ENCODE measurements at regions not wholly inside any gene's neighbourhood (a gene's known extent, or its start where the extent isn't known, plus 50 kb on each side); places are given as distances from the start of the nearest gene placed in this dataset.
A peak's percentile ranks its signal among the peaks of the same experiment; 100 is the strongest.
"Not testable (repeated sequence)": the region's sequence is repeated elsewhere in the genome, so short reads cannot be mapped to it uniquely, and the experiment has no call there.

DNA sequence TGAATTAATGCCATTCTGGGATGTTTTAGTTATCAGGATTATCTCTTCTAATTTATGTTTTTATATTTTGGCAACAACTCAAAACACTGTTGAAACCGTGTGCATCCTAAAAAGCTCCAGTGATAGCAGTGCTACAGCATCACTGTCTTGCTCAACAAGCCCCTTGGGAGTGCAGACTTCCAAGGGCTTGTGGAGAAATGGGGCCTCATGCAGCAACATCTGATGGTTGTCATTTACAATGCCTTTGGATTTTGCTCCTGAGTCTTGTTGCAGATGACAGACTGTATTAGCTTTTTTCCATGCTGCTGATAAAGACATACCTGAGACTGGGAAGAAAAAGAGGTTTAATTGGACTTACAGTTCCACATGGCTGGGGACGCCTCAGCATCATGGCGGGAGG is 515.4 kb downstream of the NEBL start:
- TF ChIP-seq, protein P1, sequence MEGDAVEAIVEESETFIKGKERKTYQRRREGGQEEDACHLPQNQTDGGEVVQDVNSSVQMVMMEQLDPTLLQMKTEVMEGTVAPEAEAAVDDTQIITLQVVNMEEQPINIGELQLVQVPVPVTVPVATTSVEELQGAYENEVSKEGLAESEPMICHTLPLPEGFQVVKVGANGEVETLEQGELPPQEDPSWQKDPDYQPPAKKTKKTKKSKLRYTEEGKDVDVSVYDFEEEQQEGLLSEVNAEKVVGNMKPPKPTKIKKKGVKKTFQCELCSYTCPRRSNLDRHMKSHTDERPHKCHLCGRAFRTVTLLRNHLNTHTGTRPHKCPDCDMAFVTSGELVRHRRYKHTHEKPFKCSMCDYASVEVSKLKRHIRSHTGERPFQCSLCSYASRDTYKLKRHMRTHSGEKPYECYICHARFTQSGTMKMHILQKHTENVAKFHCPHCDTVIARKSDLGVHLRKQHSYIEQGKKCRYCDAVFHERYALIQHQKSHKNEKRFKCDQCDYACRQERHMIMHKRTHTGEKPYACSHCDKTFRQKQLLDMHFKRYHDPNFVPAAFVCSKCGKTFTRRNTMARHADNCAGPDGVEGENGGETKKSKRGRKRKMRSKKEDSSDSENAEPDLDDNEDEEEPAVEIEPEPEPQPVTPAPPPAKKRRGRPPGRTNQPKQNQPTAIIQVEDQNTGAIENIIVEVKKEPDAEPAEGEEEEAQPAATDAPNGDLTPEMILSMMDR (IDR thresholded peaks at IDR 0.05; ENCODE audit: insufficient read depth, low read depth, low read length, missing control alignments) = no peak
- H3K4me3 ChIP-seq (ENCODE audit: low read length) = no peak overlapping the region
- DNase-seq (ENCODE audit: low read depth) = no peak

DNA sequence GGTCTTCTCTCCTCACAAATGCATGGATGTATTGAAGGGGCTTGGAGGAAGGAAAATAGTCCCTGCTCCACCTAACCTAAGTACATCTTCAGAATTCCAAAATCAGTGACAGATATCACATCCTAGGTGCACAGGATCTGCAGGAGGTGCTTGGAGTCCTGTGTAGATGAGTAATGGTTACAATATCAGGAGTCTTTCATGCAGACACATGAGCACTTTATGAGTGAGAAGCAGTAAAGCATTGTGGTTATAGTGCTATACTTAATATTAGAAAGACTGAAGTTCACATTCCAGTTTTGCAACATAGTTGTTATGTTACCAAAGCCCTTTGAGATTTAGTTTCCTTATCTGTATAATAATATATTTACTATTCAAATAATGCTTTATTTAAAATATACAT is 516.7 kb downstream of the NEBL start:
- peak; percentile 11 for DNase-seq (ENCODE audit: low read depth)
- TF ChIP-seq, protein P1 (IDR thresholded peaks at IDR 0.05; ENCODE audit: insufficient read depth, low read depth, low read length, missing control alignments) = no peak
- no peak overlapping the region for H3K4me3 ChIP-seq (ENCODE audit: low read length)

- TF ChIP-seq, protein P1 (IDR thresholded peaks at IDR 0.05; ENCODE audit: insufficient read depth, low read depth, low read length, missing control alignments) = no peak
These were observed 524.4 kb downstream of the NEBL start for GRCh38 chr10:20372748-20373147.

DNA sequence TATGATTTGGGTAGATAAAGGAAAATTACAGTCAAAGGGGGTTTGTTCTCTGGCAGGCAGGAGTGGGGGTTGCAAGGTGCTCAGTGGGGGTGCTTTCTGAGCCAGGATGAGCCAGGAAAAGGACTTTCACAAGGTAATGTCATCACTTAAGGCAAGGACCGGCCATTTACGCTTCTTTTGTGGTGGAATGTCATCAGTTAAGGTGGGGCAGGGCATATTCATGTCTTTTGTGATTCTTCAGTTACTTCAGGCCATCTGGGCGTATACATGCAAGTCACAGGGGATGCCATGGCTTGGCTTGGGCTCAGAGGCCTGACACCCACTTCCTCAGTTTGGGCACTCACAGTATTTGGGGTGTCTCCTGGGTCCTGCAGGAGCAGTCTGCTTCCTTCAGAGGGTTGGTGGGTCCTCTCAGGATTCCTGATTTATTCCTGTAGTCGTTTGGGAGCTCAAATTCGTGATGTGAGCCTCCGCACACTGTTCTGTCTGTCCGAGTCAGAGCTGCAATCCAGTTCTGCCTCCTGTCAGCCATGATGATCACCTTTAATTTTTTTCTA is 526.1 kb downstream of the NEBL start:
- not testable (repeated sequence) for H3K4me3 ChIP-seq (ENCODE audit: low read length); DNase-seq (ENCODE audit: low read depth)

More at GRCh38 chr10:20372748-20373147, 524.4 kb downstream of the NEBL start:
- H3K4me3 ChIP-seq (ENCODE audit: low read length) = no peak overlapping the region
- no peak for DNase-seq (ENCODE audit: low read depth)

DNA sequence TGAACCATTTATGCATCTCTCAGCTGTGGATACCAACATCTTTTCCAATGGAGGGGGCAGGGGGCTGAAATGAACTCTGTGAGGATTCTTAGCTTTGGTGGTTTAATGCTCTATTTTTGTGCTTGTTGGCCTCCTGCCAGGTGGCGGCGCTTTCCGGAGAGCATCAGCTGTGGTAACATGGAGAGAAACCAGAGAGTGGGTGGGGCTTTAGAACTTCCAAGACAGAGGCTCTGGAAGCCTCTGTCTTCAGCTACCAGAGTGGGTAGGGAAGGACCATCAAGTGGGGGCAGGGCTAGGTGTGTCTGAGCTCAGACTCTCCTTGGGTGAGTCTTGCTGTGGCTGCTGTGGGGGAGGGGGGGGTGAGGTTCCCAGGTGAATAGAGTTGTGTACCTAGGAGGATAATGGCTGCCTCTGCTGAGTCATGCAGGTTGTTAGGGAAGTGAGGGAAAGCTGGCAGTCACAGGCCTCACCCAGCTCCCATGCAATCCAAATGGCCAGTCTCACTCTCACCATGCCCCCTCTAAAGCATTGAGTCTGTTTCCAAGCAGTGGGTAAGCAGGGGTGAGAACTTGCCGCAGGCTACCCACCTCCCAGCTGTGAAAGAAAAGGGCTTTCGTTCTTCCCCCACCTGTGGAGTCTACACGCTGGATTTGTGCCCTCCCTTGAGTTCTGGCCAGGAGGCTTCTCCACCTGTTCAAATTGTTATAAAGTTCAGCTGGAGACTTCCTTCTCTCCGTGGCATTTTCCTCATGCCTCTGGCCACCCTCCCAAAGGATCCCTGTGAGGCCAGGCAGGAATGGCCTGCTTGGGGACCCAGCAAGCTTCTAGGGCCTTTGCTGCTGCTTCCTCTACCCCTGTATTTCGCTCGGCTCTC is 527.0 kb downstream of the NEBL start:
- no peak for DNase-seq (ENCODE audit: low read depth)
- TF ChIP-seq, protein P1 (IDR thresholded peaks at IDR 0.05; ENCODE audit: insufficient read depth, low read depth, low read length, missing control alignments) = no peak
- no peak overlapping the region for H3K4me3 ChIP-seq (ENCODE audit: low read length)

- TF ChIP-seq, protein P1 (IDR thresholded peaks at IDR 0.05; ENCODE audit: insufficient read depth, low read depth, low read length, missing control alignments) = no peak
- H3K4me3 ChIP-seq (ENCODE audit: low read length) = no peak overlapping the region
- DNase-seq (ENCODE audit: low read depth) = no peak
These were observed 533.4 kb downstream of the NEBL start for GRCh38 chr10:20363684-20364083.

DNA sequence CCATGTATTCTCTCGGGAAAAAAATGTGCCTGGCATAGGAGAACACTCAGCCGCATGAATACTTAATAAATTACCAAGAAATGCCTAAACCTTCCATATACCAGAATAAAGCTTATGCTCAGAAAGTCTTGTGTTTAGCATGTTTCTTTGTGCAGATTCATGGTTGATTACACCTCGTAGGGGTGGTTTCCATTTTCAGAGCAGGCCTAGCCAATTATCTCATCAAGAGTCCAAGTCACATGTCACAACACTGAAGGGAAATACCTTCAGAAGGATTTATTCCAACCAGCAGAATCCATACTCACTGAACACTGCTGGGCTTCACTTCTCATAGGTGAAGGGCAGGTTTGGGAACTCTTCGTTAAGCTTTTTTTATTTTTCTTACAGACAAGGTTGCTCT is 539.7 kb downstream of the PLXDC2 start:
- TF ChIP-seq, protein P1 (IDR thresholded peaks at IDR 0.05; ENCODE audit: insufficient read depth, low read depth, low read length, missing control alignments) = no peak
- no peak overlapping the region for H3K4me3 ChIP-seq (ENCODE audit: low read length)
- DNase-seq (ENCODE audit: low read depth) = no peak

Data from epithelial cell of esophagus (primary cell).